DND-41 (cell line): ENCODE measurements at regions not wholly inside any gene's neighbourhood (a gene's known extent, or its start where the extent isn't known, plus 50 kb on each side); places are given as distances from the start of the nearest gene placed in this dataset.

ENCODE experiments used
- ATAC-seq: fragments of 200-7000 bp; cut with Tn5 transposase; 3 replicates; pipeline ENCODE4 v1.9.1; 2021; ENCODE audit warnings: low read depth; ENCODE audit not compliant: insufficient read depth
- DNase-seq: peaks from one replicate; pipeline ENCODE4 v3.0.0-alpha.2; 2020
- H2AFZ ChIP-seq: 2 replicates; pipeline ENCODE4 v1.6.0; 2012; ENCODE audit warnings: low read depth, low read length
- H3K27ac ChIP-seq: 2 replicates; pipeline ENCODE4 v1.5.1; 2012; ENCODE audit warnings: low read length, inconsistent platforms
- H3K27me3 ChIP-seq: fragments of 200-600 bp; sonication (generic); 2 replicates; pipeline ENCODE4 v1.6.0; 2012; ENCODE audit warnings: low read length, mild to moderate bottlenecking, inconsistent platforms; ENCODE audit not compliant: insufficient read depth, poor library complexity
- H3K36me3 ChIP-seq: 2 replicates; pipeline ENCODE4 v1.5.1; 2012; ENCODE audit warnings: low read length, inconsistent platforms; ENCODE audit not compliant: insufficient read depth
- H3K4me1 ChIP-seq: 2 replicates; pipeline ENCODE4 v1.5.1; 2012; ENCODE audit warnings: mild to moderate bottlenecking, low read length; ENCODE audit not compliant: insufficient read depth
- H3K4me2 ChIP-seq: 2 replicates; pipeline ENCODE4 v1.6.0; 2012; ENCODE audit warnings: mild to moderate bottlenecking, moderate library complexity, low read length, inconsistent platforms; ENCODE audit not compliant: insufficient read depth
- H3K4me3 ChIP-seq, 2 experiments: fragments of 200-600 bp in 1 of 2; shearing (Covaris generic) in 1 of 2; 2 replicates each; pipeline ENCODE4 v1.5.1; 2012 to 2016; ENCODE audit warnings: inconsistent platforms in 2 of 2, low read length in 2 of 2, mild to moderate bottlenecking in 2 of 2, low read depth in 1 of 2, moderate library complexity in 1 of 2
- H3K79me2 ChIP-seq: 2 replicates; pipeline ENCODE4 v1.6.0; 2012; ENCODE audit warnings: low read length, inconsistent platforms; ENCODE audit not compliant: insufficient read depth
- H3K9ac ChIP-seq: 2 replicates; pipeline ENCODE4 v1.6.0; 2012; ENCODE audit warnings: low read depth, mild to moderate bottlenecking, inconsistent platforms, low read length, moderate library complexity
- H3K9me3 ChIP-seq: 2 replicates; pipeline ENCODE4 v1.5.1; 2012; ENCODE audit warnings: low read length, moderate library complexity, mild to moderate bottlenecking, inconsistent platforms; ENCODE audit not compliant: insufficient read depth, severe bottlenecking
- H4K20me1 ChIP-seq: 2 replicates; pipeline ENCODE4 v1.6.0; 2012; ENCODE audit warnings: low read length; ENCODE audit not compliant: insufficient read depth
- EZH2 ChIP-seq: IDR thresholded peaks from 3 replicates; pipeline ENCODE4 v1.6.1; 2012; ENCODE audit warnings: borderline replicate concordance, low read depth, mild to moderate bottlenecking, moderate library complexity, low read length, inconsistent platforms; ENCODE audit not compliant: severe bottlenecking
- TF ChIP-seq, protein P1 (sequence below): IDR thresholded peaks from 2 replicates; pipeline ENCODE4 v1.5.1; 2012; ENCODE audit warnings: borderline replicate concordance, low read length, moderate library complexity, mild to moderate bottlenecking; ENCODE audit not compliant: poor library complexity, severe bottlenecking; ENCODE audit errors: extremely low read depth

DNA sequence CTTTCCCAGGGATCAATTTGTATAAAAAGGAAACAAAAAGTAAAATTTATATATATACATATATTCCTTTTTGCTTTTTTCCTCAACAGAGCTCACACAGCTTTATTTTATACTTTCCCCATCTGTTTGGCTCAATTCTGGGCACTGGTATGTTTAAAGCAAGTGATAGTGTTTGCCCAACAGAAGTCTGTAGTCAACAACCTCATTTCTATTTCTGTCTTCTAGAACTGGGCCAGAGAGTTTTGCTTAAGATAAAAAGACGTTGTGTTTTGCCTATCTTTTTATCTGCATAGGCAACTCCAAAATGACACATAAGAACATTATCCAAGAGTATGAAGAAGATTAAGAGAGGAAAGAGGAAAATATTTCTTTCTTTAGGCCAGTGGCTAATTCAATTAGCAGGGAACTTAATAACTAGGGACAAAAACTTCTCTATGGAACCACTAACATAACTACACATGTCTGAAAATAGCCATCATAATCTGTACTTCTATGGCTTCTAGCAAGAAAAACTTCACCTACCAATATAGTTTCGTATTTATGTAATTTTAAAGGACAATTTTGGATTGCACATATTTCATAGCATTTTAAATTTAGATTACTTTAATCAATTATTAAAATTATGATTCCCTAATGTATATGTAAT is 1300.5 kb downstream of the ARAP2 start:
- H3K4me1 ChIP-seq: no peaks in the 10 kb centered on the region
- DNase-seq (no peak), ATAC-seq (no peak)
- H3K9me3 ChIP-seq: no peaks in the 10 kb centered on the region
- H3K27me3 ChIP-seq: no peaks in the 10 kb centered on the region
- H3K4me2 ChIP-seq: no peak overlapping the region
- TF ChIP-seq, protein P1, sequence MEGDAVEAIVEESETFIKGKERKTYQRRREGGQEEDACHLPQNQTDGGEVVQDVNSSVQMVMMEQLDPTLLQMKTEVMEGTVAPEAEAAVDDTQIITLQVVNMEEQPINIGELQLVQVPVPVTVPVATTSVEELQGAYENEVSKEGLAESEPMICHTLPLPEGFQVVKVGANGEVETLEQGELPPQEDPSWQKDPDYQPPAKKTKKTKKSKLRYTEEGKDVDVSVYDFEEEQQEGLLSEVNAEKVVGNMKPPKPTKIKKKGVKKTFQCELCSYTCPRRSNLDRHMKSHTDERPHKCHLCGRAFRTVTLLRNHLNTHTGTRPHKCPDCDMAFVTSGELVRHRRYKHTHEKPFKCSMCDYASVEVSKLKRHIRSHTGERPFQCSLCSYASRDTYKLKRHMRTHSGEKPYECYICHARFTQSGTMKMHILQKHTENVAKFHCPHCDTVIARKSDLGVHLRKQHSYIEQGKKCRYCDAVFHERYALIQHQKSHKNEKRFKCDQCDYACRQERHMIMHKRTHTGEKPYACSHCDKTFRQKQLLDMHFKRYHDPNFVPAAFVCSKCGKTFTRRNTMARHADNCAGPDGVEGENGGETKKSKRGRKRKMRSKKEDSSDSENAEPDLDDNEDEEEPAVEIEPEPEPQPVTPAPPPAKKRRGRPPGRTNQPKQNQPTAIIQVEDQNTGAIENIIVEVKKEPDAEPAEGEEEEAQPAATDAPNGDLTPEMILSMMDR: no peak
- no peak for TF ChIP-seq EZH2
- no peaks in the 10 kb centered on the region for H4K20me1 ChIP-seq
- H3K4me3 ChIP-seq: no peak overlapping the region
- H3K36me3 ChIP-seq: no peaks in the 10 kb centered on the region
- no peak overlapping the region for H3K27ac ChIP-seq
- H3K9ac ChIP-seq: no peak overlapping the region
- no peaks in the 10 kb centered on the region for H3K79me2 ChIP-seq
- H2AFZ ChIP-seq: no peak overlapping the region

DNA sequence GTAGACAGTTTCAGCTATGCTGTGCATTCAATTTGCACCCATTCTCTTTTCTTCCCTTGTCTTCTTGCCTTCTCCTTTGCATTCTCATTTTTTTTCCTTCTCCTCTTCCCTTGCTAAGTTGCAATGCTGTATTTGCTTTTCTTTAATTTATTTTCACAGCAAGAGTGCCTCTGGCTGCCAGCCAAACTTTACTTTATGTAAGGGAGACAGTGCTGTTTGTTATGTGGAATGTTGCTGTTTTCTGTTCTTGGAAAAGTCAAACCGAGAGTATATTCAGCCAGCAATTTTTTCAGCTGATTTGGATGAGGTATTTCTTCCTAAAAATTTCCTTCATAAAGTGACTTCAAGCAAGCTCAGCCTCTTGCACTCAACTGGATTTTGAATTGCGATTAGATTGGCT is 1293.4 kb downstream of the ARAP2 start:
- Histone ChIP-seq H3K36me3 (no peaks in the 10 kb centered on the region), H3K4me2 (no peak overlapping the region), H3K4me3 (no peak overlapping the region), H2AFZ (no peak overlapping the region), H3K27me3 (no peaks in the 10 kb centered on the region), H4K20me1 (no peaks in the 10 kb centered on the region), H3K79me2 (no peaks in the 10 kb centered on the region), H3K9ac (no peak overlapping the region), H3K27ac (no peak overlapping the region), H3K4me1 (no peaks in the 10 kb centered on the region), H3K9me3 (no peaks in the 10 kb centered on the region)
- TF ChIP-seq EZH2: no peak
- TF ChIP-seq, protein P1: no peak
- ATAC-seq (no peak), DNase-seq (no peak)

DNA sequence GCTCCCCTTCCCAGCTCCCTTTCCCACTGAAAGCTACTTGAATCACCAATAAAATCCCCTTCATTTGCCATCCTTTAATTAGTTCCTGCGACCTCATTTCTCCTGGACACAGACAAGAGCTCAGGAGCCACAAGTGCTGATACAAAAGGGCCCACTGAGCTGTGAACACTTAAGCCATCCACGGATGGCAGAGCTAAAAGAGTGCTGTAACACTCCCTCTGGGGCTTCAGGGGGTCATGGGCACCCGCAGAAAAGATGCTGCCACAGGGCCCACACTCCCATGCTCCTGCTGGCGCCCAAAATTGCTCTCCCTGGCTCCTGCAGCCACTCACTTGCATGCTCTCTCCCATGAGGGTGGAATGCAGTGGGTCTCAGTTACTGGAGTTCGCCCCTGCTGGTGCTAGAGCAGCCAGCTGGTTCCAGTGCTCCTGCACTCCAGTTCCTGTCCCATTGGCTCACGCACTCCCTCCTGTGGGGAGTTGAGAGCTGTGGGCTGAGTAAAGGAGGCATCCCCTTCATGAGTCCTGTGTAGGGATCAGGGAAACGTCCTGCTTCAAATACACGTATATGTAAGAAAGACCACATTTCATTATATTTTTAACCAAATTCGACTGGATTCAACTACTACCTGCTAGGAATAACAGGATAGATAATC is 1291.0 kb downstream of the ARAP2 start:
- DNase-seq: no peak

More for the DNA sequence above, 1291.0 kb downstream of the ARAP2 start:
- no peak overlapping the region for H2AFZ ChIP-seq
- H3K27me3 ChIP-seq: no peaks in the 10 kb centered on the region
- no peaks in the 10 kb centered on the region for H4K20me1 ChIP-seq
- no peak overlapping the region for H3K9ac ChIP-seq
- H3K4me1 ChIP-seq: no peaks in the 10 kb centered on the region
- H3K4me3 ChIP-seq: no peak overlapping the region
- H3K36me3 ChIP-seq: no peaks in the 10 kb centered on the region
- H3K27ac ChIP-seq: no peak overlapping the region
- TF ChIP-seq EZH2: no peak
- TF ChIP-seq, protein P1: no peak
- H3K4me2 ChIP-seq: no peak overlapping the region
- H3K9me3 ChIP-seq: no peaks in the 10 kb centered on the region
- no peaks in the 10 kb centered on the region for H3K79me2 ChIP-seq
- ATAC-seq: no peak
